ENCODE measurements at regions not wholly inside any gene's neighbourhood (a gene's known extent, or its start where the extent isn't known, plus 50 kb on each side); places are given as distances from the start of the nearest gene placed in this dataset.

GRCh38 chr2:19811186-19811585 is 90.6 kb downstream of the TTC32 start (continued):
- TF ChIP-seq, protein P1, sequence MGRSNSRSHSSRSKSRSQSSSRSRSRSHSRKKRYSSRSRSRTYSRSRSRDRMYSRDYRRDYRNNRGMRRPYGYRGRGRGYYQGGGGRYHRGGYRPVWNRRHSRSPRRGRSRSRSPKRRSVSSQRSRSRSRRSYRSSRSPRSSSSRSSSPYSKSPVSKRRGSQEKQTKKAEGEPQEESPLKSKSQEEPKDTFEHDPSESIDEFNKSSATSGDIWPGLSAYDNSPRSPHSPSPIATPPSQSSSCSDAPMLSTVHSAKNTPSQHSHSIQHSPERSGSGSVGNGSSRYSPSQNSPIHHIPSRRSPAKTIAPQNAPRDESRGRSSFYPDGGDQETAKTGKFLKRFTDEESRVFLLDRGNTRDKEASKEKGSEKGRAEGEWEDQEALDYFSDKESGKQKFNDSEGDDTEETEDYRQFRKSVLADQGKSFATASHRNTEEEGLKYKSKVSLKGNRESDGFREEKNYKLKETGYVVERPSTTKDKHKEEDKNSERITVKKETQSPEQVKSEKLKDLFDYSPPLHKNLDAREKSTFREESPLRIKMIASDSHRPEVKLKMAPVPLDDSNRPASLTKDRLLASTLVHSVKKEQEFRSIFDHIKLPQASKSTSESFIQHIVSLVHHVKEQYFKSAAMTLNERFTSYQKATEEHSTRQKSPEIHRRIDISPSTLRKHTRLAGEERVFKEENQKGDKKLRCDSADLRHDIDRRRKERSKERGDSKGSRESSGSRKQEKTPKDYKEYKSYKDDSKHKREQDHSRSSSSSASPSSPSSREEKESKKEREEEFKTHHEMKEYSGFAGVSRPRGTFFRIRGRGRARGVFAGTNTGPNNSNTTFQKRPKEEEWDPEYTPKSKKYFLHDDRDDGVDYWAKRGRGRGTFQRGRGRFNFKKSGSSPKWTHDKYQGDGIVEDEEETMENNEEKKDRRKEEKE (IDR thresholded peaks at IDR 0.05) = no peak
- TF ChIP-seq CBX5 (IDR thresholded peaks at IDR 0.05; ENCODE audit: low read depth) (no peak), FOXK2 (IDR thresholded peaks at IDR 0.05) (no peak), ZNF24 (IDR thresholded peaks at IDR 0.05) (no peak), ZNF274 (IDR thresholded peaks at IDR 0.05; ENCODE audit: insufficient read depth, insufficient read length) (no peak), CBFB (IDR thresholded peaks at IDR 0.05; ENCODE audit: low read depth) (no peak), TCF12 (IDR thresholded peaks at IDR 0.05; ENCODE audit: low read depth, low read length) (no peak), MTA2 (IDR thresholded peaks at IDR 0.05; ENCODE audit: low read depth) (no peak), CHD4 (IDR thresholded peaks at IDR 0.05) (no peak)

GRCh38 chr2:19810637-19811036 is 91.1 kb downstream of the TTC32 start:
- 0% methylated on average over 2 of the region's 2 CpGs for WGBS (ENCODE audit: insufficient coverage, insufficient replicate concordance, low lambda C conversion rate, missing lambda C conversion rate)
- DNase-seq (ENCODE audit: low read depth, low spot score) = no peak
- FAIRE-seq = no peak
- in situ Hi-C loops (cut with MboI) = no loop called here
- intact Hi-C loops (cut with micrococcal nuclease; ENCODE audit: unreplicated experiment) = no loop called here
- no peak overlapping the region for H3K9ac ChIP-seq (ENCODE audit: control insufficient read depth, insufficient read depth, low read length)
- SMC1A ChIA-PET (ENCODE audit: uncharacterized antibody, unreplicated experiment) = no interaction called here
- no TSS peak for BruUV-seq (replicated peaks)
- no peaks in the 10 kb centered on the region for H3K9me3 ChIP-seq (replicated peaks; ENCODE audit: control insufficient read depth, insufficient read depth, low read length)
- H3K36me3 ChIP-seq (ENCODE audit: control insufficient read depth in 2 of 2, insufficient read depth in 2 of 2, low read length in 1 of 2) = no peaks in the 10 kb centered on the region
- H3K79me2 ChIP-seq (ENCODE audit: control insufficient read depth, insufficient read depth, low read length) = no peaks in the 10 kb centered on the region
- H2AFZ ChIP-seq (ENCODE audit: control insufficient read depth, low read depth, low read length) = no peak overlapping the region
- no peak overlapping the region for H3K4me2 ChIP-seq (ENCODE audit: control insufficient read depth, insufficient read depth)
- RAD21 ChIA-PET (ENCODE audit: unreplicated experiment) = no interaction called here
- no peak for ATAC-seq
- no peak overlapping the region for H3K4me3 ChIP-seq
- POLR2A ChIA-PET = no interaction called here
- no peaks in the 10 kb centered on the region; a peak in 1 of 4 replicates for H3K27me3 ChIP-seq (replicated peaks in 1 of 2; ENCODE audit: control insufficient read depth in 2 of 2, insufficient read depth in 2 of 2, low read length in 1 of 2)
- CTCF ChIA-PET = no interaction called here
- no peaks in the 10 kb centered on the region for H4K20me1 ChIP-seq (ENCODE audit: control insufficient read depth, insufficient read depth)
- H3K27ac ChIP-seq (ENCODE audit: control insufficient read depth, insufficient read depth) = no peak overlapping the region
- no peaks in the 10 kb centered on the region; the same call in 1 of the 2 replicates for H3K4me1 ChIP-seq (ENCODE audit: control insufficient read depth, insufficient read depth, low read length)
- TF ChIP-seq FOXK2 (IDR thresholded peaks at IDR 0.05) (no peak), RELA (IDR thresholded peaks at IDR 0.05; ENCODE audit: borderline replicate concordance, partially characterized antibody) (no peak), WRNIP1 (IDR thresholded peaks at IDR 0.05; ENCODE audit: borderline replicate concordance, low read depth, low read length) (no peak), PBX3 (IDR thresholded peaks at IDR 0.05; ENCODE audit: insufficient replicate concordance, low read depth, low read length) (no peak), BHLHE40 (IDR thresholded peaks at IDR 0.05; ENCODE audit: borderline replicate concordance in 1 of 2, low read depth in 2 of 2, low read length in 1 of 2) (no peak)
- TF ChIP-seq, protein P2, sequence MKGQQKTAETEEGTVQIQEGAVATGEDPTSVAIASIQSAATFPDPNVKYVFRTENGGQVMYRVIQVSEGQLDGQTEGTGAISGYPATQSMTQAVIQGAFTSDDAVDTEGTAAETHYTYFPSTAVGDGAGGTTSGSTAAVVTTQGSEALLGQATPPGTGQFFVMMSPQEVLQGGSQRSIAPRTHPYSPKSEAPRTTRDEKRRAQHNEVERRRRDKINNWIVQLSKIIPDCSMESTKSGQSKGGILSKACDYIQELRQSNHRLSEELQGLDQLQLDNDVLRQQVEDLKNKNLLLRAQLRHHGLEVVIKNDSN (IDR thresholded peaks at IDR 0.05; ENCODE audit: borderline replicate concordance, extremely low read length, insufficient read depth, low read depth, low read length) = no peak
- TF ChIP-seq, protein P3, sequence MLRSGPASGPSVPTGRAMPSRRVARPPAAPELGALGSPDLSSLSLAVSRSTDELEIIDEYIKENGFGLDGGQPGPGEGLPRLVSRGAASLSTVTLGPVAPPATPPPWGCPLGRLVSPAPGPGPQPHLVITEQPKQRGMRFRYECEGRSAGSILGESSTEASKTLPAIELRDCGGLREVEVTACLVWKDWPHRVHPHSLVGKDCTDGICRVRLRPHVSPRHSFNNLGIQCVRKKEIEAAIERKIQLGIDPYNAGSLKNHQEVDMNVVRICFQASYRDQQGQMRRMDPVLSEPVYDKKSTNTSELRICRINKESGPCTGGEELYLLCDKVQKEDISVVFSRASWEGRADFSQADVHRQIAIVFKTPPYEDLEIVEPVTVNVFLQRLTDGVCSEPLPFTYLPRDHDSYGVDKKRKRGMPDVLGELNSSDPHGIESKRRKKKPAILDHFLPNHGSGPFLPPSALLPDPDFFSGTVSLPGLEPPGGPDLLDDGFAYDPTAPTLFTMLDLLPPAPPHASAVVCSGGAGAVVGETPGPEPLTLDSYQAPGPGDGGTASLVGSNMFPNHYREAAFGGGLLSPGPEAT (IDR thresholded peaks at IDR 0.05; ENCODE audit: low read depth) = no peak
- TF ChIP-seq, protein P4, sequence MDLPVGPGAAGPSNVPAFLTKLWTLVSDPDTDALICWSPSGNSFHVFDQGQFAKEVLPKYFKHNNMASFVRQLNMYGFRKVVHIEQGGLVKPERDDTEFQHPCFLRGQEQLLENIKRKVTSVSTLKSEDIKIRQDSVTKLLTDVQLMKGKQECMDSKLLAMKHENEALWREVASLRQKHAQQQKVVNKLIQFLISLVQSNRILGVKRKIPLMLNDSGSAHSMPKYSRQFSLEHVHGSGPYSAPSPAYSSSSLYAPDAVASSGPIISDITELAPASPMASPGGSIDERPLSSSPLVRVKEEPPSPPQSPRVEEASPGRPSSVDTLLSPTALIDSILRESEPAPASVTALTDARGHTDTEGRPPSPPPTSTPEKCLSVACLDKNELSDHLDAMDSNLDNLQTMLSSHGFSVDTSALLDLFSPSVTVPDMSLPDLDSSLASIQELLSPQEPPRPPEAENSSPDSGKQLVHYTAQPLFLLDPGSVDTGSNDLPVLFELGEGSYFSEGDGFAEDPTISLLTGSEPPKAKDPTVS (IDR thresholded peaks at IDR 0.05; ENCODE audit: low read depth, low read length) = no peak

Data from GM12878 (cell line).